ENCODE measurements at regions not wholly inside any gene's neighbourhood (a gene's known extent, or its start where the extent isn't known, plus 50 kb on each side); places are given as distances from the start of the nearest gene placed in this dataset.

- TF ChIP-seq CTCF (IDR thresholded peaks at IDR 0.05) (no peak), POLR2AphosphoS5 (IDR thresholded peaks at IDR 0.05) (no peak), POLR2A (IDR thresholded peaks at IDR 0.05) (no peak)
Observed at GRCh38 chr2:238966072-238966937, 118.4 kb downstream of the TWIST2 start.
